ENCODE measurements at regions not wholly inside any gene's neighbourhood (a gene's known extent, or its start where the extent isn't known, plus 50 kb on each side); places are given as distances from the start of the nearest gene placed in this dataset.

DNA sequence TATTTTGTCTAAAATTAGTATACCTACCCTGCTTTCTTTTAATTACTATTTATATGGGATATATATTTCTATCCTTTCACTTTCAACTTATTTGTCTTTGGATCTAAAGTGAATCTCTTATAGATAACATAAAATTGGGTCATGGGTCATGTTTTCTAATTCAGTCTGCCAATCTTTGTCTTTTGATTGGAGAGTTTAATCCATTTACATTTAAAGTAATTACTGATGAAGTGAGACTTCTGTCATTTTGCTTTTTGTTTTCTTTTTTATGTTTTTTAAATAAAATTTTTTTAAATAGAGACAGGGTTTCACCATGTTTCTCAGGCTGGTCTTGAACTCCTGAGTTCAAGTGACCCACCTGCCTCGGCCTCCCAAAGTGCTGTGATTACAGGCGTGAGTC, 50.5 kb upstream of the PRDM1 start:
- Histone ChIP-seq H3K79me2 (ENCODE audit: low read depth) (no peaks in the 10 kb centered on the region), H3K4me3 (no peak overlapping the region), H2AFZ (replicated peaks) (no peak overlapping the region), H3K9ac (no peak overlapping the region), H3K4me1 (no peaks in the 10 kb centered on the region), H3K27ac (no peak overlapping the region), H3K27me3 (no peaks in the 10 kb centered on the region), H3K36me3 (no peaks in the 10 kb centered on the region), H3F3A (ENCODE audit: low read depth) (no peaks in the 10 kb centered on the region), H3K9me3 (ENCODE audit: low read depth) (no peaks in the 10 kb centered on the region), H4K20me1 (ENCODE audit: low read depth) (no peaks in the 10 kb centered on the region), H3K4me2 (no peak overlapping the region)
- Mint-ChIP-seq H3K4me1 (no peaks in the 10 kb centered on the region), H3K9me3 (peaks cover 17% of the 10 kb centered on the region), H3K36me3 (no peaks in the 10 kb centered on the region), H3K27ac (no peak overlapping the region), H3K4me3 (no peak overlapping the region), H3K27me3 (ENCODE audit: insufficient read depth, low read depth) (no peaks in the 10 kb centered on the region)
- TF ChIP-seq EZH2 (IDR thresholded peaks at IDR 0.05): no peak
- no peak for TF ChIP-seq EZH2phosphoT487 (IDR thresholded peaks at IDR 0.05)
- TF ChIP-seq, protein P1, sequence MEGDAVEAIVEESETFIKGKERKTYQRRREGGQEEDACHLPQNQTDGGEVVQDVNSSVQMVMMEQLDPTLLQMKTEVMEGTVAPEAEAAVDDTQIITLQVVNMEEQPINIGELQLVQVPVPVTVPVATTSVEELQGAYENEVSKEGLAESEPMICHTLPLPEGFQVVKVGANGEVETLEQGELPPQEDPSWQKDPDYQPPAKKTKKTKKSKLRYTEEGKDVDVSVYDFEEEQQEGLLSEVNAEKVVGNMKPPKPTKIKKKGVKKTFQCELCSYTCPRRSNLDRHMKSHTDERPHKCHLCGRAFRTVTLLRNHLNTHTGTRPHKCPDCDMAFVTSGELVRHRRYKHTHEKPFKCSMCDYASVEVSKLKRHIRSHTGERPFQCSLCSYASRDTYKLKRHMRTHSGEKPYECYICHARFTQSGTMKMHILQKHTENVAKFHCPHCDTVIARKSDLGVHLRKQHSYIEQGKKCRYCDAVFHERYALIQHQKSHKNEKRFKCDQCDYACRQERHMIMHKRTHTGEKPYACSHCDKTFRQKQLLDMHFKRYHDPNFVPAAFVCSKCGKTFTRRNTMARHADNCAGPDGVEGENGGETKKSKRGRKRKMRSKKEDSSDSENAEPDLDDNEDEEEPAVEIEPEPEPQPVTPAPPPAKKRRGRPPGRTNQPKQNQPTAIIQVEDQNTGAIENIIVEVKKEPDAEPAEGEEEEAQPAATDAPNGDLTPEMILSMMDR (IDR thresholded peaks at IDR 0.05): no peak
- DNase-seq (ENCODE audit: low spot score): no peak

DNA sequence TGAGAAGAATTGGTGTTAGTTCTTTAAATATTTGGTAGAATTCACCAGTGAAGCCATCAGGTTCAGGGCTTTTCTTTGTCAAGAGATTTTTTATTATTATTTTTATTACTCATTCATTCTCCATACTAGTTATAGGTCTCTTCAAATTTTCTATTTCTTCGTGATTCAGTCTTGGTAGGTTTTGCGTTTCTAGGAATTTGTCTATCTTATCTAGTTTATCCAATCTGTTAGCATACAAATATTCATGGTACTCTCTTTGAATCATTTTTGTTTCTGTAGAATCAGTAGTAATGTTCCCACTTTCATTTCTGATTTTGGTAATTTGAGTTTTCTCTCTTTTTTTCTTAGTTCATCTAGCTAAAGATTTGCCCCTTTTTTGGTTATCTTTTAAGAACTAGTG, 52.3 kb upstream of the PRDM1 start:
- no peak overlapping the region for H3K9ac ChIP-seq
- H4K20me1 ChIP-seq (ENCODE audit: low read depth): no peaks in the 10 kb centered on the region
- no peaks in the 10 kb centered on the region for H3K36me3 Mint-ChIP-seq
- H3F3A ChIP-seq (ENCODE audit: low read depth): no peaks in the 10 kb centered on the region
- DNase-seq (ENCODE audit: low spot score): no peak
- H2AFZ ChIP-seq (replicated peaks): no peak overlapping the region
- H3K9me3 Mint-ChIP-seq: peaks cover 17% of the 10 kb centered on the region
- H3K4me1 ChIP-seq: no peaks in the 10 kb centered on the region
- H3K36me3 ChIP-seq: no peaks in the 10 kb centered on the region
- no peaks in the 10 kb centered on the region for H3K4me1 Mint-ChIP-seq
- no peak overlapping the region for H3K4me3 ChIP-seq
- H3K27me3 Mint-ChIP-seq (ENCODE audit: insufficient read depth, low read depth): peaks cover 3% of the 10 kb centered on the region
- H3K27ac Mint-ChIP-seq: no peak overlapping the region
- no peak overlapping the region for H3K4me2 ChIP-seq
- H3K27ac ChIP-seq: no peak overlapping the region
- no peak for TF ChIP-seq EZH2 (IDR thresholded peaks at IDR 0.05)
- TF ChIP-seq, protein P1 (IDR thresholded peaks at IDR 0.05): no peak
- no peak for TF ChIP-seq EZH2phosphoT487 (IDR thresholded peaks at IDR 0.05)
- no peaks in the 10 kb centered on the region for H3K9me3 ChIP-seq (ENCODE audit: low read depth)
- H3K4me3 Mint-ChIP-seq: no peak overlapping the region
- H3K27me3 ChIP-seq: no peaks in the 10 kb centered on the region
- no peaks in the 10 kb centered on the region for H3K79me2 ChIP-seq (ENCODE audit: low read depth)

DNA sequence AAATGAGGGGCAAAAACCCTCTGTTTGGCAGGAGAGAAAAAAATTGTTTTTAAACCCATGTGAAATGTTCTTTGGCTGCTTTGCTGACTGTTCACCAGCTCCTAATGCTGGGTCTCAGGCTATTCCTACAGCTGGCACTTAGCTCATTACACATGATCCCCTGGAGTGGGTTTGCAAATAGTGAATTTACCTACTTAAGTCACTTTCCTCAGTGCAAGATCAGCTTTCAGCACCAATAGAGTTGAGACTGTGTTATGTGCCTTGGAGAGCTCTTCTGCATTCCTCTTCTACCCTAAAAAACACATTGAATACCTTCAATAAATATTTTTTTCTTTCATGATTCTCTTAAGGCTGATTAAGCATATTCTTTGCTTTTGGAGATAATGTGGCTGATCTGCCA, 58.4 kb upstream of the PRDM1 start:
- peaks cover 3% of the 10 kb centered on the region for H3K27me3 Mint-ChIP-seq (ENCODE audit: insufficient read depth, low read depth)
- H3K9ac ChIP-seq: no peak overlapping the region
- DNase-seq (ENCODE audit: low spot score): peak; percentile 27
- H3K36me3 ChIP-seq: no peaks in the 10 kb centered on the region
- H3K36me3 Mint-ChIP-seq: no peaks in the 10 kb centered on the region
- H3K27me3 ChIP-seq: no peaks in the 10 kb centered on the region
- H3K4me1 Mint-ChIP-seq: peaks cover 13% of the 10 kb centered on the region
- no peak overlapping the region for H3K4me3 Mint-ChIP-seq
- no peaks in the 10 kb centered on the region for H3K9me3 ChIP-seq (ENCODE audit: low read depth)
- H3K4me2 ChIP-seq: peak overlapping the region; percentile 52
- no peak overlapping the region for H2AFZ ChIP-seq (replicated peaks)
- TF ChIP-seq EZH2 (IDR thresholded peaks at IDR 0.05) (no peak), EZH2phosphoT487 (IDR thresholded peaks at IDR 0.05) (no peak)
- TF ChIP-seq, protein P1 (IDR thresholded peaks at IDR 0.05): no peak
- no peaks in the 10 kb centered on the region for H3K9me3 Mint-ChIP-seq
- no peak overlapping the region for H3K4me3 ChIP-seq
- no peaks in the 10 kb centered on the region for H3K79me2 ChIP-seq (ENCODE audit: low read depth)
- peaks cover 9% of the 10 kb centered on the region for H3F3A ChIP-seq (ENCODE audit: low read depth)
- H4K20me1 ChIP-seq (ENCODE audit: low read depth): no peaks in the 10 kb centered on the region
- no peak overlapping the region for H3K27ac ChIP-seq
- no peak overlapping the region for H3K27ac Mint-ChIP-seq
- peaks cover 21% of the 10 kb centered on the region for H3K4me1 ChIP-seq

All from neural progenitor cell (in vitro differentiated cells).